Activated CD8-positive, alpha-beta T cell treated with anti-CD3 and anti-CD28 coated beads for 36 hours (primary cell): ENCODE measurements at regions not wholly inside any gene's neighbourhood (a gene's known extent, or its start where the extent isn't known, plus 50 kb on each side); places are given as distances from the start of the nearest gene placed in this dataset.

Experiments
- ATAC-seq: fragments of 200-7000 bp; cut with Tn5 transposase; one replicate; pipeline ENCODE4 v1.10.0; 2021; ENCODE audit warnings: mild to moderate bottlenecking, moderate library complexity
- CTCF ChIA-PET: fragments of 350-600 bp; sonication (Branson Sonifier 250); formaldehyde crosslinking; loops from one replicate; lab custom pipeline; 2021; ENCODE audit warnings: antibody characterized with exemption; lab: Charles Lee
- POLR2A ChIA-PET: fragments of 350-600 bp; sonication (Branson Sonifier 250); formaldehyde crosslinking; loops from one replicate; lab custom pipeline; 2021; ENCODE audit warnings: antibody characterized with exemption; lab: Charles Lee
- DNase-seq: peaks from one replicate; pipeline ENCODE4 v3.0.0-alpha.2; 2020
- H3K27ac Mint-ChIP-seq: one replicate; pipeline ENCODE4 v1.8.0; 2021; ENCODE audit warnings: mild to moderate bottlenecking, mixed read lengths
- H3K27me3 Mint-ChIP-seq: one replicate; pipeline ENCODE4 v1.8.0; 2021; ENCODE audit warnings: mixed read lengths
- H3K36me3 Mint-ChIP-seq: one replicate; pipeline ENCODE4 v1.8.0; 2021; ENCODE audit warnings: low read depth, mixed read lengths
- H3K4me1 Mint-ChIP-seq: one replicate; pipeline ENCODE4 v1.8.0; 2021; ENCODE audit warnings: low read depth, mixed read lengths
- H3K4me3 Mint-ChIP-seq: one replicate; pipeline ENCODE4 v1.8.0; 2021; ENCODE audit warnings: mild to moderate bottlenecking, moderate library complexity, mixed read lengths
- H3K9me3 Mint-ChIP-seq: one replicate; pipeline ENCODE4 v1.8.0; 2021; ENCODE audit warnings: mixed read lengths
- intact Hi-C: fragments of 100-400 bp; cut with micrococcal nuclease; formaldehyde crosslinking; loops from one replicate; pipeline ENCODE4 v1.10.0; 2022
- TF ChIP-seq, protein P1 (sequence below): fragments of 200-600 bp; IDR thresholded peaks from one replicate; pipeline ENCODE4 v1.8.0; 2022; ENCODE audit warnings: antibody characterized with exemption, mild to moderate bottlenecking

- TF ChIP-seq, protein P1, sequence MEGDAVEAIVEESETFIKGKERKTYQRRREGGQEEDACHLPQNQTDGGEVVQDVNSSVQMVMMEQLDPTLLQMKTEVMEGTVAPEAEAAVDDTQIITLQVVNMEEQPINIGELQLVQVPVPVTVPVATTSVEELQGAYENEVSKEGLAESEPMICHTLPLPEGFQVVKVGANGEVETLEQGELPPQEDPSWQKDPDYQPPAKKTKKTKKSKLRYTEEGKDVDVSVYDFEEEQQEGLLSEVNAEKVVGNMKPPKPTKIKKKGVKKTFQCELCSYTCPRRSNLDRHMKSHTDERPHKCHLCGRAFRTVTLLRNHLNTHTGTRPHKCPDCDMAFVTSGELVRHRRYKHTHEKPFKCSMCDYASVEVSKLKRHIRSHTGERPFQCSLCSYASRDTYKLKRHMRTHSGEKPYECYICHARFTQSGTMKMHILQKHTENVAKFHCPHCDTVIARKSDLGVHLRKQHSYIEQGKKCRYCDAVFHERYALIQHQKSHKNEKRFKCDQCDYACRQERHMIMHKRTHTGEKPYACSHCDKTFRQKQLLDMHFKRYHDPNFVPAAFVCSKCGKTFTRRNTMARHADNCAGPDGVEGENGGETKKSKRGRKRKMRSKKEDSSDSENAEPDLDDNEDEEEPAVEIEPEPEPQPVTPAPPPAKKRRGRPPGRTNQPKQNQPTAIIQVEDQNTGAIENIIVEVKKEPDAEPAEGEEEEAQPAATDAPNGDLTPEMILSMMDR: no peak
- H3K9me3 Mint-ChIP-seq: peaks cover 7% of the 10 kb centered on the region
- ChIA-PET POLR2A (interaction anchor here (0.6 kb wide), 1 partner anchor 1728 kb away, joined by 3 read pairs; no protein-coding TSS in a partner anchor), CTCF (no interaction called here)
- no peak overlapping the region for H3K27ac Mint-ChIP-seq
- no peak overlapping the region for H3K4me3 Mint-ChIP-seq
- H3K27me3 Mint-ChIP-seq: no peaks in the 10 kb centered on the region
- DNase-seq (no peak), ATAC-seq (no peak)
- H3K4me1 Mint-ChIP-seq: no peaks in the 10 kb centered on the region
- H3K36me3 Mint-ChIP-seq: no peaks in the 10 kb centered on the region
- intact Hi-C loops: no loop called here
Measured at GRCh38 chr6:94045099-94045829, 625.9 kb upstream of the EPHA7 start.

GRCh38 chr6:94041945-94042709 lies 622.8 kb upstream of the EPHA7 start:
- H3K4me3 Mint-ChIP-seq: no peak overlapping the region
- intact Hi-C loops: no loop called here
- peaks cover 4% of the 10 kb centered on the region for H3K9me3 Mint-ChIP-seq
- ChIA-PET POLR2A (no interaction called here), CTCF (no interaction called here)
- no peak for ATAC-seq
- no peak overlapping the region for H3K27ac Mint-ChIP-seq
- H3K4me1 Mint-ChIP-seq: no peaks in the 10 kb centered on the region
- TF ChIP-seq, protein P1: no peak
- no peaks in the 10 kb centered on the region for H3K36me3 Mint-ChIP-seq
- DNase-seq: no peak
- no peaks in the 10 kb centered on the region for H3K27me3 Mint-ChIP-seq

DNA sequence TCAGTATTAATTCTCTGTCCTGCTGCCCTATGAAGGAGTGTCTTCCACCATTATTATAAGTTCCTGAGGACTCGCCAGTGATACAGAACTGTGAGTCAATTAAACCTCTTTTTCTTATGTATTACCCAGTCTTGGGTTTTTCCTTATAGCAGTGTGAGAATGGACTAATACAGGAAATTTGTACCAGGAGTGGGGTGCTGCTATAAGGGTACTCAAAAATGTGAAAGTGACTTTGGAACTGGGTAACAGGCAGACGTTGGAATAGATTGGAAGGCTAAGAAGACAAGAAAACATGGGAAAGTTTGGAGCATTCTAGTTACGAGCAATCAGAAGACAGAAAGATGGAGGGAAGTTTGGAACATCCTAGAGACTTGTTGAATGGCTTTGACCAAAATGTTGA lies 616.7 kb upstream of the EPHA7 start:
- H3K4me1 Mint-ChIP-seq: no peaks in the 10 kb centered on the region

GRCh38 chr6:94027374-94027773 lies 608.0 kb upstream of the EPHA7 start:
- Mint-ChIP-seq H3K27ac (no peak overlapping the region), H3K9me3 (peaks cover 6% of the 10 kb centered on the region), H3K36me3 (no peaks in the 10 kb centered on the region), H3K27me3 (no peaks in the 10 kb centered on the region), H3K4me3 (no peak overlapping the region), H3K4me1 (no peaks in the 10 kb centered on the region)
- DNase-seq (no peak), ATAC-seq (no peak)
- intact Hi-C loops: no loop called here
- ChIA-PET CTCF (no interaction called here), POLR2A (no interaction called here)
- TF ChIP-seq, protein P1: no peak

More for the DNA sequence above, 616.7 kb upstream of the EPHA7 start:
- H3K36me3 Mint-ChIP-seq: no peaks in the 10 kb centered on the region
- H3K9me3 Mint-ChIP-seq: peaks cover 12% of the 10 kb centered on the region
- DNase-seq (no peak), ATAC-seq (no peak)
- ChIA-PET POLR2A (no interaction called here), CTCF (no interaction called here)
- H3K27ac Mint-ChIP-seq: no peak overlapping the region
- no peak overlapping the region for H3K4me3 Mint-ChIP-seq
- intact Hi-C loops: no loop called here
- TF ChIP-seq, protein P1: no peak
- no peaks in the 10 kb centered on the region for H3K27me3 Mint-ChIP-seq

GRCh38 chr6:94026575-94026974 lies 607.2 kb upstream of the EPHA7 start:
- intact Hi-C loops: no loop called here
- ChIA-PET CTCF (no interaction called here), POLR2A (no interaction called here)
- ATAC-seq: no peak
- H3K4me1 Mint-ChIP-seq: no peaks in the 10 kb centered on the region
- no peaks in the 10 kb centered on the region for H3K27me3 Mint-ChIP-seq
- no peak overlapping the region for H3K4me3 Mint-ChIP-seq
- no peaks in the 10 kb centered on the region for H3K36me3 Mint-ChIP-seq
- DNase-seq: no peak
- no peak overlapping the region for H3K27ac Mint-ChIP-seq
- TF ChIP-seq, protein P1: no peak
- peaks cover 2% of the 10 kb centered on the region for H3K9me3 Mint-ChIP-seq
